ENCODE measurements at regions not wholly inside any gene's neighbourhood (a gene's known extent, or its start where the extent isn't known, plus 50 kb on each side); places are given as distances from the start of the nearest gene placed in this dataset.

GRCh38 chr2:62361964-62362363 lies 144.0 kb downstream of the TMEM17 start:
- no peak for TF ChIP-seq L3MBTL2 (conservative IDR thresholded peaks at IDR 0.05)
- no peak for TF ChIP-seq SP1 (IDR thresholded peaks at IDR 0.05)
- no peak for TF ChIP-seq ELF4 (IDR thresholded peaks at IDR 0.05)
- no peak for TF ChIP-seq ZNF384 (IDR thresholded peaks at IDR 0.05)
- TF ChIP-seq ARNT (IDR thresholded peaks at IDR 0.05): no peak
- no peak for TF ChIP-seq FOXM1 (IDR thresholded peaks at IDR 0.05; ENCODE audit: borderline replicate concordance)
